GM19324 (cell line): ENCODE measurements at regions not wholly inside any gene's neighbourhood (a gene's known extent, or its start where the extent isn't known, plus 50 kb on each side); places are given as distances from the start of the nearest gene placed in this dataset.
A peak's percentile ranks its signal among the peaks of the same experiment; 100 is the strongest.

ENCODE experiments used
- ATAC-seq: cut with Tn5 transposase; IDR thresholded peaks from one replicate; pipeline ENCODE4 v1.9.1; 2021; ENCODE audit warnings: mild to moderate bottlenecking, moderate library complexity; ENCODE audit not compliant: unreplicated experiment, low FRiP score

DNA sequence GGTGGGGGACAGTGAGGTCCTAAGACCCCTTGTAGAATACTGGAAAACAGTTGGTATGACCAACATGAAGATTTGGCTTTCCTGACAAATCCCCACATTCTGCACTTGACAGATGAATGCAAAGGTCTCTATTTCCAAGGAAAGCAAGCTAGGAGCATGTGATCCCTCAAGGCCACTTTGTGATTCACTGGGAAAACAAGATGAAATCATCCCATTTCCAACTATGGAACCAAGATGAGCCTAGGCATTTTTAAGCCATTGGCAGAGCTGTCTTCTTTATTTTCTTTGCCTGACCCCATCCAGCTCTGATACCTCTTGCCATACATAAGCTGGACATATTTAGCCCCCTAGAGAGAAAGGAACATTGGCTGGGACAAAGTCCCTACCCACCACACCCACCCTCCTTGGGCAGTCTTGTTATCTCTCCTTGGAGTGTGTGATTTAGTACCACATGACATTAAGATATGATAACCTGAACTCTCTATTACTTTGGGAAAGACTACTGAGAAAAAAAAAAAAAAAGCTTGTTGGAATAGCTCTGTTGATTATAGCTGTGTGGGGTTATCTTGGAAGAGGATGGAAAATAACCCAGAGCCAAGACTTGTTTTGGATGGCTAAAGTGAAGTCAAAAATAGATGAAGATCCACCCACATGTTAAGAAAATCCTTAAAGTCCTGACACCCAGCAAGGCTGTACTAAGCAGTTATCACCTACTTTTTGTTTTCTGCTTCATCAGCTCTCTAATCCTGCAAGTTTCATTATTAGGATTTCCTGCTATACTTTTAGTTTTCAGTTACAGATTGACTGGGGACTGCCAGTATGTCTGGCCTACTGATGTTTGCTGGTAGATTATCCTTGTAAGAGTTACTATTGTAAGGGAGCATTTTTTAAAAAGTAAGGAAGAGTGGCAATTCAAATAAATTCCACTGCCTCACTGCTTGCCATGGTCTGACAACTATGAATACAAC lies 90.1 kb upstream of the PREP start:
- peak; percentile 51 for ATAC-seq

DNA sequence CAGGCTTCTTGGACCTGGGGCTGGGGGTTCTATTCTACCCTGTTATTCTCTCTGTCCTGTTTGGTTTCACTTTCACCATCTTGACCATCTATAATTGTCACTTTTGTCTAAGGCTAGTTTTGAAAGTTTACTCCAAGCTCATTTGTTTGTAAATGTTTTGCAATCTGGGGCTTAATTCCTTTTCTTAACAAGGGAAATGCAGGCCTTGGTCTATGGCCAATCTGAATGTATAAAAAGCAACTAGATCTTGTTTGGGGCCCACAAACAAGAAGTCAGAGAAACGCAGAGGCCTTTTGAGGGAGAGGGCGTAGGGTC lies 86.3 kb upstream of the PREP start:
- no peak for ATAC-seq

DNA sequence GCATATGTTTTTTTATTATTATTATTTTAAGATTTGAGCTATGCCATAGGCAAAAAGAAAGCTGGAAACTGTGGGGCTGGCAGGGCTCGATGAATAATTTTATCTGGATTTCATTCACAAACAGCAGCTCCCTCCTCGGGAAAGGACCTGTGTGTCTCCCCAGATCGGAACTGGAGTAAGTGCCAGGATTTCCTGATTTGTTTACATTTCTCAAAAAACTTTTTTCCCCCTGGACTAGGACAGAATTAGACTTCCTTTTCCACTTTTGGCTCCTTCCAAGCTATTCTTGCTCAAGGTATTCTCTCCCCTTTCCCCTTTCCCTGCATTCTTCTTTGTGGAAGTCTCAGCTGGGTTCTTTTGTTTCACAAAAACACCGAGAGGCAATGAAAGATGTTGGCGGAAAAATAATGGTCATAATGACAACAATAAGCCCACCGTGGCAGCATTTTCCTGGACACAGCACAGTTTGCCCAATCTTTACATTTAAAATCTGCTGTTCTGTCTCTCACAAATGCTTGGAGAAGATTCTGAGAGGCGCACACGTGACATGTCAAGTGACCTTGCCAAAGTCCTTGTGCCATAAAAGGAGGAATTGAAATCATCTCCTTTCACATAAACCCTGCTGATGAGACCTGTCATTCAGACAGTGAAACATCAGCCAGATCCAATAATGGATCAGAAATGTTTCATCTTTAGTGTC lies 85.8 kb upstream of the PREP start:
- ATAC-seq: no peak

DNA sequence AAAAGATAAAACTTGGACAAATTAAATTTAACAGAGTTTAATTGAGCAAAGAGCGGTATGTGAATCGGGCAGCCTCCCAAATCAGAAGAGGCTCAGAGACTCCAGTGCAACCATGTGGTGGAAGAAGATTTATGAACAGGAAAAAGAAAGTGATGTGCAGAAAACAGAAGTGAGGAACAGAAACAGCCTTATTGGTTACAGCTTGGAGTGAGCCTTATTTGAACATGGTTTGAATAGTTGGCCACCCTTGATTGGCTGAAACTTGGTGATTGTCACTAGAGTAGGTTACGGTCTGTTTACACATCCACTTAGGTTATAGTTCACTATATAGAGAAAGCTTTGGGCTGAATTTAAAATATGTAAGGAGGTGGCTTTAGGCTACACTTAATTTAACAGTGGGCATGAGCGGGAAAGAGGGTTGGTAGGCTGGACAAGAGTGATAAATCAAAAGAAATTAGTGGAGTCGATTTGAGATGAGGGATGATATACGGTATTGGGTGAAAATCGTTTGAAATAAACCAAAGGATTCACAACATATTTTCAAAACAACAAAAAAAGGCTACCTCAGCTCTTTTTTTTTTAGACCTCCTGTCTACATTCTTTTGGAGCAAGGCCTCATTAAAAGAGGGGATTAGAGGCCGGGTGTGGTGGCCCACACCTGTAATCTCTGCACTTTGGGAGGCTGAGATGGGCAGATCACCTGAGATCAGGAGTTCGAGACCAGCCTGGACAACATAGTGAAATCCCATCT lies 84.3 kb upstream of the PREP start:
- no peak for ATAC-seq

DNA sequence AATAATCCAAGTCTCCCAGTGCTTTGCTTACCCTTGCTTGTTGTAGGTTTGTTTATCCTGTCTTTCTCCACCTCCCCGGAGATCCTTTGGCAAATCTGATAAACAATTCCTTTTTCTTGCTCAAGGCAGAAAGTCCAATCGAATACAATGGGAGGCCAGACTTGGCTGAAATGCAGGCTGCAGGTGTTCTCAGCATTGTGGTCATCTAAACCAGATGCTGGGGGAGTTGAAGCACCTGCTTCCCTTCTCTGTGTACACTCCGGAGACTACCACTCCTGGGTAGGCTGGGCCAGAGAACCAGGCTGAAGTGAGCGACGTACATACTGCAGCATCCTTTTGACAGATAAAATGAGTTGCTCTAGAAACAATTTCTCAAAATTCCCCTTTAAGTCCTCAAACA lies 82.6 kb upstream of the PREP start:
- peak; percentile 67 for ATAC-seq

DNA sequence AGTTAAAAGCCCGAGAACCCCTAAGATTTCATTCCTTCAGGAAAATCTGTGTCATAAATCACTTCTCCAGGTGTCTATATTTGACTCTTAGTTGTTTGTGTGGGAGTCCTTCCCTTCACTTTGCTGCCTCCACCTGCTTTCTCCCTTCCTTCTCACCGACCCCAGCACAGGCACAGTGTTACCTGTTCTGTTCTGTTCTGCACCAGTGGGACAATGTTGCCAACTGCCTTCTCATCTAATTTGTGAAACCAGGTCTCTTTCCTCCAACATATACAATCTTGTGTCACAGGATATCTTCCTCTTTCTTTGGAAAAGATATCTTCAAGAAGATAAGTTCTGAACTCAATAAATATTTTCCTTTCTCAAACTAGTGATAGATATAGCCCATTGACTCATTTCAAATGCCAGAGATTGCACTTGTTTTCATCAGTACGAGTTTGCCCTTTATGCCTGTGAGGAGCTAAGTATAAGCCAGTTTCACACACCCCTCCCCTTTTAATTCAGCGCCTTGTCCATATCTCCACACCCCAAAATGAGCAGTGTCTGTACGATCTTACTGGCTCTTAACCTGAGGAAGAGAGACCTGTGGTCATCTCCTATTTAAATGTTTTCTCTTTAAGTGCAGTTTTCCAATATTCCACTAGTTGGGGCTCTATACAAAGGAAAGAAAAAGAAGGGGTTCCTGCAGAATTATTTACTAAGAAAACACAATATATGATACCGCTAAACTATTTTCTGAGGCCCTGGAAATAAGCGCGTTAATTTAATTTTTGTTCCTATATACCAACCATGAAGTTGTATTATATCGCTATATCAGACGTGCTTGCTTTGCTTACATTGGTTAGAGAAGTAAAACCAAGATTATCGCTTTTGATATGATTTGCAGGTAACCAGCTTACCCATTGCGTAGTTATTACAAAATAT lies 81.6 kb upstream of the PREP start:
- no peak for ATAC-seq

DNA sequence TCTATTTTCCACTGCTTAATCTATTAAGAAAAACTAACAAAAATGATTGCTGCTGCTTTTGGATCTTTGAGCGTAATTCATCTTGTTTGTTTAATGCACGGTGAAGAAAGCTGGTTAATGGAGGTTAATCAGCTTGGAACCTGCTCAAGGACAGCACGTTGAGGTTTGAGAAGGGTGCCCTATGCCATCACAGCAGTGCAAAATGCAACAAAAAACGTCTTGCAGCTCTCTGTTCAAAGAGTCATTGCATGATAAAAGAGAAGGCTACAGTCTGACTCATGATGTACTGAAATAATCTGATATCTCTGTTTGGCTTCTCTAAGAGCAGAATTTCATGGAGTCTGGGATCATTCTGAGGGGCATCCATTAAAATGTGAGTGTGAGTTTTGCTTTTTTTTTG lies 80.6 kb upstream of the PREP start:
- ATAC-seq: no peak

DNA sequence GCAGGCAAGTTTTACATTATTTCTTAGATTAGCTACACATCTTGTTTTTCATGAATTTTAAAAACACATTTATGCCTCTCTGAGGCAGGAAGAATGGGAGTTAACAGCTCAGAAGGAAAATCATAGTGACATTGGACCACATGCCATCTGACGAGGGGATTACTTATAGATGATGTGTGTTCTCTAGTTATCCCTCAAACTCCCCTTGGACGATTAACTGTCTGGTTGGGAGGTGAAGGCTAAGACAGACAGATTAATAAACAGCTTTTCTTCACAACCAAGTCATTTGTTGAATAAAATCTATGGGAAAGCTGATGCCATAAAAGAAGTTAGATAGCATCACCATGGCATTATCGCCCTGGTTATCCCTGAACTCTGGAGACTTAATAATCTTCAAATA lies 80.0 kb upstream of the PREP start:
- no peak for ATAC-seq

DNA sequence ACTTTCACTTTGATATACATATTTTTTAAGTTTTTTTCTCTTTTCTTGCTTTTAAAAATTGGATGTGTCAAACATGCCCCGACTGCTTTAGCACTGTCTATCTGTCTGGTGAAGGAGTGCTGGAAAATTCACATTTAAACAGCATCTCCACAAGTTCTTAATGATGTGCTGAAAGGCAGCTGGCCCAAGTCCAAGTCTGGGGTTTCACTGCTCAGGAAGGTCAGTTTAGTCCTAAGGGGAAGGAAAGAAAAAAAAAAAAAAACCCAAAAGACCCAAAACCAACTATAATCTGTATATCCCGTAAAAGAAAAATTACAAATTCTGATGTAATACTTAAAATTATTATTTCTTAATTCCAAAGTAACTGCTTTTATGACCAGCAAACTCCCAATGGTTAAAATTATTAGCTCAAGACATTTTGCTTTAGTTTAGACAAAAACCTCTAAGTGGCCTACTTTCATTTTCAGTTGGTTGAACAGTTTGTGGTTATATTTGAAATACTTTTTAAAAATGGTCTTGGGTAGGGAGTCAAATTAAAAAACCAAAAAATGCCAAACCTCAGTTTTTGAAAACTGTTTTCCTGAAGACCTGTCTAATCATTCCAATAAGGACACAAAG lies 79.5 kb upstream of the PREP start:
- no peak for ATAC-seq

DNA sequence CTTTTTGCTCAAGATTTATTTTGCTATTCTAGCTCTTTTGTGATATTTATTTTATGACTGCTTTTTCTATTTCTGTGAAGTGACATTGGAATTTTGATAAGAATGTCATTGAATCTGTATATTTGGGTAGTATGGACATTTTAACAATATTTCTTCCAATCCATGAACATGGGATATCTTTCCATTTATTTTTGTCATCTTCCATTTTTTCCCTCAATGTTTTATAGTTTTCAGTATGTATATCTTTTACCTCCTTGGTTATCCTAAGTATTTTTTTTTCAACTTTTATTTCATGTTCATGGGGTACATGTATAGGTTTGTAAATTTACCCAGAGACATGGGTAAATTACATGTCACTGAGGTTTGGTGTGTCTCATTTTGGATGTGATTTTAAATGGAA lies 74.1 kb upstream of the PREP start:
- ATAC-seq: no peak

DNA sequence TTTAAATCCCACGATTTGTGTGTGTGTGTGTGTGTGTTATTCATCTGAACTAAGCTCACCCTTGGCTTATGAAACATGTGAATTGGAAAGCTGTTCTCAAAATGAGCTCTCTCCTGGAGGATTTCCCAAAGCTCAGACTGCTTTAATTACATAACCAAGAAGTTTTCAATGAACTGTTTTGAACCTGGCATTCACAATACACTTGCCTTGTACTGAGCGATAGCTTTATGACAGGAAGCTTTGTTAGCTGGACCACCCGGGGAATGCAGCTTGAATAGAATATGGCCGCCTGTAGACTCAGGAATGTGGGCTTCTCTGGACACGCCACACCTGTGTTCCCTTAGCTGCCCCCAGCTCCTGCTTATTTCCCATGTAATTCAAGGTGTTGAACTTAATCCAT lies 71.4 kb upstream of the PREP start:
- no peak for ATAC-seq

DNA sequence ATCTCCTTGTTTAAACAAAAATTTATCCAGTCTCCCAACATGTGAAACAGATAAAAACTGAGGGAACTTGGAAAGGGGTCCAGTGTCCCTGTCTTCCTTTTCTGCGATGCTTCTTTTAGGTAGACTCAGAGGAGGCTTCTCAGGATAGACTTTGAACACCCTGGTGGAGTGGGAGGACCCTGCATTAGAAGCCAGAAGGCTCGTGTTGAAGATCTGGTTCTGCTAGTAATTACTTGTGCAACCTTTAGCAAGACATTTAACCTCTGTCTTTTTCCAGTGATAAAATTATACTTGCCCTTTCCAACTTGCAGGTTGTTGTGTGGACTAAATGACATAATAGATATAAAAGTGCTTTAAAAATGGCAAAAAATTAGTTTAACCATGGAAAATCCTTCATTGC lies 67.1 kb upstream of the PREP start:
- no peak for ATAC-seq

DNA sequence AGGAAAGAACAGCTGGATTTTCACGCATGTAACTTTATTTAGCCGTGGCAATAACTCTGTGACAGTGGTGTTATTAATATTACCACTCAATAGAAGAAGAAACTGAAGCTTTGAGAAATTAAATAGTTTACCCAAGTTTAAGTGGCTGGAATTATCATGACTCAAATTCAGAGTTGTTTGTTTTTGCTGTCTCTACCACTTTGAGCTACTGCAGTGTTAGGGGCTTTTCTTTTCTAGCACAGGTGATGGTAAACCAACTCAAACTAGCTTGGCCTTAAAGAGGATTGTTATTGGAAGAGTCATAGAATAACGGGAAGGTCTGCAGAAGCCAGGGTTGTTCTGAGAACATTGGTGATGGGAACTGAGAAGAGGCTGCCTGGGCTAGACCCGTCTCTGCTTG lies 66.0 kb upstream of the PREP start:
- ATAC-seq: no peak

DNA sequence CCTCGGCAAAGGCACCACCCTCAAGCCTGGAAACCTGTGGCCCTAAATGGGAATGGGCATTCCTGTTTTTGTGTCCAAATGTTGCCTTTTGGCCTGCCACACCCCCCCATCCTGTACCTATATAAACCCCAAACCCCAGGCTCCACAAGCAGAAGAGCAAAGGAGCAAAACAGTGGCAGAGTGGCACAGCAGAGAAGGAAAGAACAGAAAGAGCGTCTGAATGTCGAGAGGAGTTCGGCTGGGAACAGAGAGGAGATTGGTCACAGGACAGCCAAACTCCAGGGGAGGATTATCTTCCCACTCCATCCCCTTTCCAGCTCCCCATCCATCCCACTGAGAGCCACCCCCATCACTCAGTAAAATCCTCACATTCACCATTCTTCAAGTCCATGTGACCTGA lies 58.0 kb upstream of the PREP start:
- ATAC-seq: no peak

DNA sequence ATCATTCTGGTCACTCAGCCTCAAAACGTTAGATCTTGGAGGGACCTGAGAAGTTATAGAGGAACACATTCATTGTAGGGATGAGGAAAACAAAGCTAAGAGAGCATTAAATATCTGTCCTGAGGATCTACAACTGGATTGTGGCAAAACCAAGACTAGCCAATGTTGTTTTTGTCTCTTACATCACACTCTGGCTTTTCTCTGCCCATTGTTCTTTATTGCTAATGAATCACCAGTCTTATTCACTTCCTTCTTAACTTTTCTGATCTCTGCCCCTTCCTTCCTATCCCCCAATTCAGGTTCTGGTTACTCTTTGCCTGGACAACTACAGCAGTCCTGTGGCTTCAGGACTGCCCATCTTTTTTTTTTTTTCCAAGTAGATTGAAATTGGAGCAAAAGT lies 57.0 kb upstream of the PREP start:
- no peak for ATAC-seq

DNA sequence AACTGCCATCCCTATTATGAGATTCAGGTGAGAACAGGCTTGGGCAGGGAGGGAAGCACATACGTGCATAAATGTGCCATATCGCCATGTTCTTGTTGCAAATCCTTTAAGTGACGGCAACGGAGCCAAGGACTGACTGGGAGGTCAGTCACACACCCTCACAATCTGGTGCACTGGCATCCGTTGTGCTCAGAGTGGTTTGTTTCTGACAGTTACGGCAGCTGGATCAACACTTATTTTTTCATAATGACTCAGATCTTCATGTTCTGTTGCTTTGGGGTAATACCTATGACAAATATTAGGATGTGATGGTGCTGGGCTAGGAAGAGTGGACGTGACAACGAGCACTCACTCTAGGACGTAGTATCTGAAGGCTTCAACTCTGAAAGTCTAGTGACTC lies 56.2 kb upstream of the PREP start:
- ATAC-seq: peak; percentile 81

DNA sequence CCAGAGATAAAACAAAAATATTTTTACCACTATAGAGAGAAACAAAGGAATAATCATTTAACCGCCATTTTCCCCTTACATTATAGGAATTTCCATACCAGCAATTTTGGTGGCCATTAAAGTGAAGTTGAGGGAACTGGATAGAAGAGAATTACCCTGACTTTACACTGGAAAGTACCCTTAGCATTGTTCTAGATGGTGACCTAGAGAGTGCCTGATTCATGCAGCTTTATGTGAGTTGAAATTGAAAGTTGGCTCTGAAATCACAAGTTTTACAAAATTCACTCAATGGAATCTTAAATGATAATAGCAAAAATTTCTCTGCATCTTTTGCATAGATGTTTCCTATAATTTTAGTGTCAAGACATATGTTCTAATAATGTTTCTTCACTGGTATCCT lies 55.7 kb upstream of the PREP start:
- peak; percentile 33 for ATAC-seq

DNA sequence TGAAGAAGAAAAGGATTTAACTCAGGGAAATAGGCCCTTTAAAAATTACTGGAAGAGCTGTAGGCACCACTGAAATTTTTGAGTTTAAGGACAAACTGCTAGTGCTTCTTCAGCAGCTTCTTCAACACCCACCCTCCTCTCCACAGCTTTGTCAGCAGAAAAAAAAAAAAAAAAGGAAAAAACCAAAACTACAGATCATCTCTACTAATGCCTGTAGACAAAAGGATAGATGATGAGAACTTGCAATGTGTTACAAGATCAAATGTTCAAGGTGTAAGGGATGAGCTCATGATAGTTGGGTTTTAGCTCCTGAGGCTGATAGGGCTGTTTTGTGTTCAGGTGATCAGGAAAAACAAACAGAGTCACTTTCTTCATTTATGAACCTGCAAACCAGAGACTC lies 55.2 kb upstream of the PREP start:
- ATAC-seq: no peak

DNA sequence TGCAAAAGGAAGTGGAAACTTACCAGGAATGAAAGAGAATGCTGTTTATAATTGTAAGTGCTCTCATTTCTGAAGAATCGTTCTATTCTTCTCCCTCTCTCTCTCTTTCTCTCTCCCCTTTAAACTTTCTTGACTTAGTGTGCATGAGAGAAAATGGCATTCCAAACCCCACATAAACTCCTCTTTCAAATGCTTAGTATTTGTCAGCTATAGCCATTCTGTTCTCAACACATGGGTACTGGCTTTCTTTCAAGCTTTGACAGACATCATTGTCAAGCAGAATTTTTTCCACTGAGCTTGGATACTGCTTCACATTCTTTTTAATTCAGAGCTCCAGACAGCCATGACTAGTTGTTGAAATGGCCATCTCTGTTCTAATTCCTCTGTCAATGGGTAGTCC lies 51.1 kb upstream of the PREP start:
- ATAC-seq: no peak
